Keratinocyte (primary cell): ENCODE measurements at regions not wholly inside any gene's neighbourhood (a gene's known extent, or its start where the extent isn't known, plus 50 kb on each side); places are given as distances from the start of the nearest gene placed in this dataset.

Experiments
- DNase-seq: peaks from one replicate; pipeline ENCODE4 v3.0.0-alpha.2; 2011; ENCODE audit warnings: low read depth, missing footprints, low spot score
- FAIRE-seq: peaks from 2 replicates; lab custom pipeline; 2011; peaks lifted over from hg19 to GRCh38; lab: Jason Lieb, UNC
- H2AFZ ChIP-seq: 2 replicates; pipeline ENCODE4 v1.6.0; 2012; ENCODE audit warnings: low read length, control low read depth, inconsistent platforms; ENCODE audit not compliant: control insufficient read depth
- H3K27ac ChIP-seq: 2 replicates; pipeline ENCODE4 v1.5.1; 2011; ENCODE audit warnings: low read length; ENCODE audit not compliant: control insufficient read depth, insufficient read depth
- H3K27me3 ChIP-seq: 3 replicates; pipeline ENCODE4 v1.6.0; 2011; ENCODE audit warnings: low read length; ENCODE audit not compliant: control insufficient read depth, insufficient read depth; ENCODE audit errors: extremely low read depth
- H3K36me3 ChIP-seq, 2 experiments: 2 replicates in 1 of 2; 3 replicates in 1 of 2; pipeline ENCODE4 v1.5.1; 2011; ENCODE audit warnings: low read length in 2 of 2, mild to moderate bottlenecking in 1 of 2; ENCODE audit not compliant: control insufficient read depth in 2 of 2, insufficient read depth in 2 of 2; ENCODE audit errors: extremely low read depth in 1 of 2
- H3K4me1 ChIP-seq: 3 replicates; pipeline ENCODE4 v1.5.1; 2011; ENCODE audit warnings: low read length; ENCODE audit not compliant: control insufficient read depth, insufficient read depth; ENCODE audit errors: extremely low read depth
- H3K4me2 ChIP-seq: 3 replicates; pipeline ENCODE4 v1.6.0; 2011; ENCODE audit warnings: low read depth, low read length; ENCODE audit not compliant: control insufficient read depth, insufficient read depth; ENCODE audit errors: extremely low read depth
- H3K4me3 ChIP-seq, 3 experiments: fragments of 200-600 bp in 1 of 3; sonication (generic) in 1 of 3; 2 replicates in 2 of 3; 3 replicates in 1 of 3; pipeline ENCODE4 v1.5.1; 2011 to 2016; ENCODE audit warnings: low read length in 3 of 3, mild to moderate bottlenecking in 3 of 3, control low read depth in 2 of 3, inconsistent platforms in 1 of 3, low read depth in 1 of 3, mixed read lengths in 1 of 3, mixed run types in 1 of 3, moderate library complexity in 1 of 3; ENCODE audit not compliant: control insufficient read depth in 2 of 3, insufficient read depth in 2 of 3; ENCODE audit errors: extremely low read depth in 1 of 3
- H3K79me2 ChIP-seq: 2 replicates; pipeline ENCODE4 v1.6.0; 2012; ENCODE audit warnings: low read length; ENCODE audit not compliant: control insufficient read depth, insufficient read depth
- H3K9ac ChIP-seq: 3 replicates; pipeline ENCODE4 v1.6.0; 2011; ENCODE audit warnings: low read length; ENCODE audit not compliant: control insufficient read depth, insufficient read depth; ENCODE audit errors: extremely low read depth
- H3K9me1 ChIP-seq: 3 replicates; pipeline ENCODE4 v1.6.0; 2011; ENCODE audit warnings: low read length; ENCODE audit not compliant: control insufficient read depth, insufficient read depth; ENCODE audit errors: extremely low read depth
- H3K9me3 ChIP-seq: 2 replicates; pipeline ENCODE4 v1.5.1; 2012; ENCODE audit warnings: low read depth, low read length; ENCODE audit not compliant: control insufficient read depth
- H4K20me1 ChIP-seq: 3 replicates; pipeline ENCODE4 v1.6.0; 2011; ENCODE audit warnings: low read length; ENCODE audit not compliant: control insufficient read depth, insufficient read depth; ENCODE audit errors: extremely low read depth
- CTCF ChIP-seq, 3 experiments: IDR thresholded peaks in 1 of 3; conservative IDR thresholded peaks in 1 of 3; optimal IDR thresholded peaks in 1 of 3; 2 replicates in 2 of 3; 3 replicates in 1 of 3; pipeline versions ENCODE3 to v1.5.1; 2011; ENCODE audit warnings: low read length in 3 of 3, mild to moderate bottlenecking in 3 of 3, moderate library complexity in 2 of 3, control low read depth in 1 of 3, inconsistent platforms in 1 of 3; ENCODE audit not compliant: insufficient read depth in 2 of 3; ENCODE audit errors: extremely low read depth in 1 of 3
- EZH2 ChIP-seq: IDR thresholded peaks from one replicate; pipeline ENCODE4 v1.6.1; 2012; ENCODE audit warnings: inconsistent platforms, mild to moderate bottlenecking, low read length, moderate library complexity
- dilution Hi-C: fragments of 300-500 bp; cut with MboI; formaldehyde crosslinking; loops from one replicate; pipeline ENCODE4 v1.7.0; 2020; ENCODE audit warnings: low sequenced_read_pairs; ENCODE audit not compliant: extremely low pct_ligation_motif_present

- H3K9me3 ChIP-seq = no peaks in the 10 kb centered on the region
- no peak overlapping the region for H3K4me2 ChIP-seq
- H3K36me3 ChIP-seq = no peaks in the 10 kb centered on the region
- FAIRE-seq = no peak
- no peaks in the 10 kb centered on the region for H3K27me3 ChIP-seq
- no peak overlapping the region for H3K27ac ChIP-seq
- no peak for DNase-seq
- TF ChIP-seq EZH2 (no peak), CTCF (optimal IDR thresholded peaks at IDR 0.05 in 1 of 3, IDR thresholded peaks at IDR 0.05 in 1 of 3, conservative IDR thresholded peaks at IDR 0.05 in 1 of 3; ENCODE audit: extremely low read depth in 1 of 3, insufficient read depth in 2 of 3, low read length in 3 of 3) (no peak)
- dilution Hi-C loops = no loop called here
- no peaks in the 10 kb centered on the region for H3K79me2 ChIP-seq
- H2AFZ ChIP-seq = no peak overlapping the region
- no peak overlapping the region for H3K4me3 ChIP-seq
- H4K20me1 ChIP-seq = no peaks in the 10 kb centered on the region
- H3K9ac ChIP-seq = no peak overlapping the region
- H3K4me1 ChIP-seq = no peaks in the 10 kb centered on the region
- H3K9me1 ChIP-seq = no peaks in the 10 kb centered on the region
Measured at GRCh38 chr6:133805876-133806275, 83.0 kb upstream of the TCF21 start.

GRCh38 chr6:133806382-133807140, 82.4 kb upstream of the TCF21 start:
- Histone ChIP-seq H3K27me3 (no peaks in the 10 kb centered on the region), H3K4me3 (no peak overlapping the region), H3K9me3 (no peaks in the 10 kb centered on the region), H3K4me1 (no peaks in the 10 kb centered on the region), H3K36me3 (no peaks in the 10 kb centered on the region), H3K79me2 (no peaks in the 10 kb centered on the region), H2AFZ (no peak overlapping the region), H3K9me1 (no peaks in the 10 kb centered on the region), H3K4me2 (no peak overlapping the region), H3K9ac (no peak overlapping the region), H3K27ac (no peak overlapping the region), H4K20me1 (no peaks in the 10 kb centered on the region)
- FAIRE-seq (no peak), DNase-seq (no peak)
- dilution Hi-C loops = no loop called here
- TF ChIP-seq CTCF (optimal IDR thresholded peaks at IDR 0.05 in 1 of 3, IDR thresholded peaks at IDR 0.05 in 1 of 3, conservative IDR thresholded peaks at IDR 0.05 in 1 of 3; ENCODE audit: extremely low read depth in 1 of 3, insufficient read depth in 2 of 3, low read length in 3 of 3) (no peak), EZH2 (no peak)
